Mesodermal cell (in vitro differentiated cells): ENCODE measurements at regions not wholly inside any gene's neighbourhood (a gene's known extent, or its start where the extent isn't known, plus 50 kb on each side); places are given as distances from the start of the nearest gene placed in this dataset.

Experiments used
- H3K27ac ChIP-seq: 2 replicates; pipeline ENCODE4 v1.7.0; 2013; ENCODE audit warnings: mild to moderate bottlenecking, low read depth, low read length, moderate library complexity; ENCODE audit not compliant: severe bottlenecking
- H3K36me3 ChIP-seq: 2 replicates; pipeline ENCODE4 v1.7.1; 2013; ENCODE audit warnings: mild to moderate bottlenecking, low read length, moderate library complexity; ENCODE audit not compliant: control insufficient read depth, insufficient read depth
- H3K4me1 ChIP-seq: one replicate; pipeline ENCODE4 v1.7.1; 2013; ENCODE audit warnings: mild to moderate bottlenecking, low read length; ENCODE audit not compliant: insufficient read depth, control insufficient read depth, poor library complexity, severe bottlenecking
- H3K4me3 ChIP-seq: 2 replicates; pipeline ENCODE4 v1.7.0; 2013; ENCODE audit warnings: low read length, control low read depth, mild to moderate bottlenecking; ENCODE audit not compliant: insufficient read depth, poor library complexity, severe bottlenecking; ENCODE audit errors: extremely low read depth
- H3K9me3 ChIP-seq: 2 replicates; pipeline ENCODE4 v1.7.1; 2013; ENCODE audit warnings: mild to moderate bottlenecking, low read length, moderate library complexity; ENCODE audit not compliant: control insufficient read depth
- WGBS, 2 experiments: methylation state at CpG; one replicate each; pipeline ENCODE4 v1.1.5; 2013; ENCODE audit warnings: missing lambda C conversion rate in 2 of 2; ENCODE audit not compliant: insufficient coverage in 2 of 2; 5-methylcytosine and 5-hydroxymethylcytosine counted together

DNA sequence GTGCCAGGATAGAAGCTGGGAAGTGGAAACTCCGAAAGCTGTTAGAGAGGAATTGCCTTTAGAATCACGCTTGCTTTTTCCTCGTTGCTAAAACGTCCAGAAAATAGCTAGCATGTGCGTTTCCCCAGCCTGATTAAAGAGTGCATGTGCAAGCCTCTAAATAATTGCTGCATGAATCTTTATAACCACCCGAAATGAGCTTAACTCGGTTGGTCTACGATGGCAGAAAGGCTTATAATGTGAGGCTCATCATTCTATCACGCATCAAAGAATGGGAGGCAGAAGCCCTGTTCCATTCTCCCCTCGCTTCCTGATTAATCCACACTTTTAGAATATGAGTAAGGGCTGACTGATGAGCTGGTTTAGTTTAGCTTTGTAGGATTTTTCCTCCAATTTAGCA is 394.6 kb upstream of the WWC1 start:
- Histone ChIP-seq H3K27ac (no peak overlapping the region), H3K4me1 (peaks cover 5% of the 10 kb centered on the region), H3K9me3 (no peaks in the 10 kb centered on the region), H3K36me3 (no peaks in the 10 kb centered on the region), H3K4me3 (no peak overlapping the region)
- WGBS, 2 experiments, result 78 to 92% methylated on average over 7 to 9 of the region's 10 CpGs

- WGBS, 2 experiments, result 100% methylated on average over 1 of the region's 1 CpG; no CpG with 5 or more reads in 1 of the 2 experiments
- Histone ChIP-seq H3K36me3 (no peaks in the 10 kb centered on the region), H3K9me3 (no peaks in the 10 kb centered on the region), H3K27ac (no peak overlapping the region), H3K4me3 (no peak overlapping the region), H3K4me1 (peaks cover 10% of the 10 kb centered on the region)
Measured at GRCh38 chr5:167897371-167897770, 394.1 kb upstream of the WWC1 start.

DNA sequence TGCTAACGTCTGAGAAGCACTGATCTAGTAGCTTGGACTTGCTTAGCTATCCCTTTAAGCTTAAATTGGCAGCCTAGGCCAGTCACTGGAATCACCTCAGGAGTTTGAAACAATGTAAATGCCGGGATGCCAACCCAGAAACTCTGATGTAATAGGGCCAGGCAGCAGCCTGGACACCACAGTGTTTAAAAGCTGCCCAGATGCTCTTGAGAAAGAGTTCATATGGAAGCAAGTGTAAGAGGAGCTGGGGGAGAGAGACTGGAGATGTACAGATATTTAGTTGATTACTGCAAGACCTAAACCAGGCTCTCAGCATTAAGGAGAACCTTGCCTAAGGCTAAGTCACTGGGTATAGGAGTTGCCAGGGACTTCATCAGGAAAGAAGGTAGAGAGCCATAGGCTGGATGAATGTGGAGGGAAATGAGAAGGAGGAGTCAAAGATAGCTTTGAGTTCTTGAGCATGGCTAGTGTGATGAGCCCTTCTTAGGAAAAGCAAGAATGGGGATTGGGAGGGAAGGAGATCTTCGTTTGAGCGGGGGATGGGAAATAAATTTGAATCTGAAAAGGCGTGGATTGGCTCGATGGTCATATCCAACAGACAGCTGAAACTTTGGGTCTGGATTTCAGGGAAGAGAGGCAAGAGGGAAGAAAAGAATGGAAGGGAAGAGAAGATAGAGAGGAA is 392.9 kb upstream of the WWC1 start:
- Histone ChIP-seq H3K4me1 (peaks cover 12% of the 10 kb centered on the region), H3K9me3 (no peaks in the 10 kb centered on the region), H3K36me3 (no peaks in the 10 kb centered on the region), H3K4me3 (no peak overlapping the region), H3K27ac (no peak overlapping the region)
- 71 to 77% methylated on average over 6 of the region's 6 CpGs for WGBS, 2 experiments

GRCh38 chr5:167899490-167900070 is 391.9 kb upstream of the WWC1 start:
- Histone ChIP-seq H3K4me1 (peaks cover 12% of the 10 kb centered on the region), H3K4me3 (no peak overlapping the region), H3K36me3 (no peaks in the 10 kb centered on the region), H3K9me3 (no peaks in the 10 kb centered on the region), H3K27ac (no peak overlapping the region)
- WGBS, 2 experiments, result 84 to 95% methylated on average over 6 to 8 of the region's 8 CpGs

DNA sequence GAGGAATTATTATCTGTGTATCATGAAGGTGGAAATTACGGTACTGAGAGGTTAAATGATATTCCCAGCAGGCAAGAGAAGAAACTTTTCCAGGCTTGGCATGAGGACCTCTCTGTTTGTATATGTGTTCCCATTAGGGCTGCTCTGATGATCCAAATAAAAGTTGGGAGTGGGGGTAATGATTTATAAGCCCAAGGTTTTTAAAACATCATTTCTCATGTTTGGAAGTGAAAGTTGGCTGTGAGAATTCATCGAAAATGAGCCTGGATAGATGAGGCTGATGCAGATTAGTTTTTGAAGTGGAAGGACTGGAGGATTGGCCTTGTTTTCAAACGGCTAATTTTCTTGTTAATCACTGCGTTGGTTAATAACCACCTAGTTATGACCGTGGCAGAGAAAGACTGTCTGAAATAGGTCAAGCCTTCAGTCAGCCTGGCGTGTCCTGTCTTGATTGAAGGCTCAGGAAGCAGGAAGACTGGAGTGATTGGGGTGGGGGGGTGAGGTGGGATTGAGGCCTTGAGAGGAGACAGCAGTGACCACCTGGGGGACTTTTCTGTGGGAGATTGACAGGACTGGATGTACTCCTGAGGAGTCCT is 391.0 kb upstream of the WWC1 start:
- no peak overlapping the region for H3K27ac ChIP-seq
- H3K4me3 ChIP-seq, result no peak overlapping the region
- no peaks in the 10 kb centered on the region for H3K36me3 ChIP-seq
- peaks cover 12% of the 10 kb centered on the region for H3K4me1 ChIP-seq
- H3K9me3 ChIP-seq, result no peaks in the 10 kb centered on the region
- 87 to 88% methylated on average over 4 to 6 of the region's 6 CpGs for WGBS, 2 experiments

- Histone ChIP-seq H3K27ac (no peak overlapping the region), H3K9me3 (no peaks in the 10 kb centered on the region), H3K36me3 (no peaks in the 10 kb centered on the region), H3K4me1 (peaks cover 12% of the 10 kb centered on the region), H3K4me3 (no peak overlapping the region)
- 60 to 72% methylated on average over 5 to 8 of the region's 9 CpGs for WGBS, 2 experiments
Measured at GRCh38 chr5:167902298-167902697, 389.1 kb upstream of the WWC1 start.

- Histone ChIP-seq H3K4me3 (no peak overlapping the region), H3K9me3 (no peaks in the 10 kb centered on the region), H3K27ac (no peak overlapping the region), H3K36me3 (no peaks in the 10 kb centered on the region), H3K4me1 (peaks cover 12% of the 10 kb centered on the region)
- WGBS, 2 experiments, result 100% methylated on average over 2 of the region's 4 CpGs
Measured at GRCh38 chr5:167903243-167903642, 388.2 kb upstream of the WWC1 start.

DNA sequence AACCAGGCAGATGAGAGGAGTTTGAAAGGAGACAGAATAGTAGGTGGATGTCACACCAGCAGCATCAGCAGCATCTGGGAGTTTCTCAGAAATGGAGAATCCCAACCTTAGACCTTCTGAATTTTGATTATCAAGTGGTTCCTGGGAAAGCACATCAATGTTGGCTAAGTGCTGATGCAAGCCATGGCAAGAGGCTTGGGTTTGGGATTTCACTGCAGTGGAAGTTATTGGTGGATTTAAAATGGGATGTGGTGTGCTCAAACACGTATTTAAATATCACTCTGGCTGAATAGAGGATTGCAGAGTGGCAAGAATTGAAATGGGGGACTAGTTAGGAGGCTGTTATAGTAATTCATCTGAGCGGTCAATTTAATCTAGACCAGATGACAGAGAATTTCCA is 387.8 kb upstream of the WWC1 start:
- Histone ChIP-seq H3K9me3 (no peaks in the 10 kb centered on the region), H3K36me3 (no peaks in the 10 kb centered on the region), H3K4me1 (peaks cover 12% of the 10 kb centered on the region), H3K4me3 (no peak overlapping the region), H3K27ac (no peak overlapping the region)
- WGBS, 2 experiments, result 96 to 100% methylated on average over 2 of the region's 2 CpGs

- Histone ChIP-seq H3K36me3 (no peaks in the 10 kb centered on the region), H3K27ac (no peak overlapping the region), H3K4me3 (no peak overlapping the region), H3K9me3 (no peaks in the 10 kb centered on the region), H3K4me1 (peaks cover 7% of the 10 kb centered on the region)
- WGBS, 2 experiments, result 28 to 82% methylated on average over 3 to 4 of the region's 6 CpGs
Measured at GRCh38 chr5:167905919-167906853, 385.3 kb upstream of the WWC1 start.

GRCh38 chr5:167908606-167909005 is 382.8 kb upstream of the WWC1 start:
- Histone ChIP-seq H3K36me3 (no peaks in the 10 kb centered on the region), H3K4me1 (no peaks in the 10 kb centered on the region), H3K9me3 (no peaks in the 10 kb centered on the region), H3K27ac (no peak overlapping the region), H3K4me3 (no peak overlapping the region)
